Hepatocyte (in vitro differentiated cells): ENCODE measurements at regions not wholly inside any gene's neighbourhood (a gene's known extent, or its start where the extent isn't known, plus 50 kb on each side); places are given as distances from the start of the nearest gene placed in this dataset.

Source experiments
- CTCF ChIP-seq: fragments of 200-600 bp; sonication (generic); IDR thresholded peaks from 2 replicates; pipeline ENCODE4 v1.5.1; 2016; ENCODE audit warnings: antibody characterized with exemption, mild to moderate bottlenecking; ENCODE audit not compliant: poor library complexity
- EZH2phosphoT487 ChIP-seq: fragments of 200-600 bp; sonication (generic); IDR thresholded peaks from one replicate; pipeline ENCODE4 v1.6.1; 2018; ENCODE audit warnings: antibody characterized with exemption, mild to moderate bottlenecking, low read depth, moderate library complexity; ENCODE audit not compliant: unreplicated experiment, severe bottlenecking

GRCh38 chr11:135006800-135007199, 594.8 kb upstream of the B3GAT1 start:
- no peak for TF ChIP-seq CTCF
- no peak for TF ChIP-seq EZH2phosphoT487
